NCI-H69 (cell line): ENCODE measurements at regions not wholly inside any gene's neighbourhood (a gene's known extent, or its start where the extent isn't known, plus 50 kb on each side); places are given as distances from the start of the nearest gene placed in this dataset.

ENCODE experiments used
- DNase-seq: peaks from one replicate; lab custom pipeline; 2025; lab: John Stamatoyannopoulos, UW

- DNase-seq, result no peak
These were observed 185.4 kb upstream of the OSR1 start for GRCh38 chr2:19543663-19544383.

DNA sequence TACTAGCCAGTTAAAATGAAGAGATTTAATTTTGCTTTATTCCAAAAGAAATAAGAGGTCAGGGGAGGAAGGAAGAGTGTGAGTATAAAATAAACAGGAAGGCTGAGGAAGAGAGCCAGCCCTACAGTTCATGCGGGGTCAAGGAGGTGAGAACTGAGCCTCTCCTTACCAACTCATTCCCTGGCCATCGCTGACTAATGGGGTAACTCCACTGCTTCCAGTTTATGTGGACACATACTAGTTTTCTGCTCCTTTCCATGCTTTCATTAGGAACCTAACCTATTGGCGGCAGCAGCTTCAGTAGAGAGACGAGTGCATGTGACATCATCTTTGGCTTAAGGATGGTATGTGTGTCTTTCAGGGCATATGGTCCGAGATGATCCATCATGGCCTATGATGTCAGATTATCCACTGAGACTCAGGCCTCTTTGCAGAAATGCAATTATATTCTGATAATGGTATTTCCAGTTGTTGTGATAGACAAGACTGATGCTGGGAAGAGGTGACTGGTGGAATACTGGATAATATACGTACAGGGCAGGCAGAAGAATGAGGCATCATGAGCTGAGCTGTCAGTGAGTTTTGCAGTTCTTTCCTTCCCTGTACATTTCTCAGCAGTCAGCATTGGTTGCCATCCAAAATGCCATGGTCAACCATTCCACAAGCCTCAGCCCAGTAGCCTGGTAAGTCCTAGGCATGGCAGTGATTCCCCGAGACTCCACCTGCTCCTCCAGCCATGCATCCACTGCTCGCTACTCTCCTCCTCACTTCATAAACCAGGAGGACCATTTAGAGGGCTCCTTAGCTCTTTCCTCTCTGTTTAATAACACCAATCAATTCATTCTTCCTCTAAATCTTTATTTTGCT, 184.6 kb upstream of the OSR1 start:
- no peak for DNase-seq

DNA sequence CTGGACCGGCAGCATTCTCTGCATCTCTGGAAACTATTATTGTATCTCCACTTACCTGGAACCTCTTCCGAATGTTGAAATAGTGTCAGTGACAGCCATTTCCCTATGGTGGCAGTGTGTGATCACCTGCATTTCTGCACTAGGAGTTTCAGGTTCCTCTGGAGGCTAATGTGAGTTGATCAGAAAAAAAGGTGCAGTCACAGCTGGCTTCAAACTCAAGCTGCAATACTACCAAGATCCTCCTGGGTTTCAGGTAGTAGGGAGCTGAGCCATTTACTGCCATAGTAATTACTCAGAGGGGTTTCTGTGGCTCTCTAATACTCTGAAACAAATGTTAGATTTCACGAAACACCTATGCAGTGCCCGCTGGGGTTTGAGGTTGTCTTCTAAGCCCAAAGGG, 183.5 kb upstream of the OSR1 start:
- no peak for DNase-seq

- DNase-seq, result no peak
These were observed 182.5 kb upstream of the OSR1 start for GRCh38 chr2:19540739-19541525.

- DNase-seq, result no peak
These were observed 180.1 kb upstream of the OSR1 start for GRCh38 chr2:19538411-19538963.

DNA sequence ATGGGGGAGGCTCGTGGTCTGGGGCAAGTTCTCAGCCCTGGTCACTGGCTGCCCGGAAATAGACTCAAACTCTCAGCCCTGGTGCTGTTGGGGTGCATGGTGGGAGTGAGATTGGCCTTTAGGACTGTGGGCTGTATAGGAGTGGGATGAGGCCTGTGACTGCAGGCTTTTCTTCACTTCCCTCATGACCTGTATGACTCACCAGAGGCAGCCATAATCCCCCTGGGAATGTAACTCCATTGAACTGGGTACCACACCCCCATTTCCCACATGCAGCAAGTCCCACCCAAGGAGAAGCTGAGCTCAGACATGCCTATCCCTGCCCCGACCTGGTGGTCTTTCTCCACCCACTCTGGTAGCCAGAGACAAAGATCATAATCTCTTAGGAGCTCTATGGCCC, 177.7 kb upstream of the OSR1 start:
- no peak for DNase-seq

DNA sequence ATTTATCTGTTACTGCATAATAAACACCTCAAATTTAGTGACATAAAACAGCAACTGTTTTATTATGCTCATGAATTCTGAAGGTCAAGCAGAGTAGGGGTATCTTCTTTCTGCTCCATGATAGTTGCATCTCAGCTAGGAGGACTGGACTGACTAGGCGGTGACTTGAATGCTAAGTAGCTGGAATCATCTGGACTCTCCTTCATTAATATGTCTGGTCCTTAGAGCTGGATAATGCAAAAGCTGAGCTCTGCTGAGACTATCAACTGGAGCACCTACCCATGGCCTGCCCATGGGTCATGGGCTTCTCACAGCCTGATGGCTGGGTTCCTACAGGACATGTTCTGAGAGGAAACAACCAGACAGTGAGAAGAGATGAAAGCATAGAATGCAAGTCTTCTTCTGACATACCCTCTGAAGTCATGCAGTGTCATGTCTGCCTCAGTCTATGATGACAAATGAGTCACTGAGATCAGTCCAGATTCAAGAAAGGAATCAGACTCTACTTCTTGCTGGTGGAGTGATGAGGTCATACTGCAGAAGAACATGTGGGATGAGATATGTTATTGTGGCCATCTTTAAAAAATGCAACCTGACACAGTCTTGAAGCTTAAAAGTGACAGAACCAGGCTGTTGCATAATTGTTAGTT, 174.2 kb upstream of the OSR1 start:
- no peak for DNase-seq

DNA sequence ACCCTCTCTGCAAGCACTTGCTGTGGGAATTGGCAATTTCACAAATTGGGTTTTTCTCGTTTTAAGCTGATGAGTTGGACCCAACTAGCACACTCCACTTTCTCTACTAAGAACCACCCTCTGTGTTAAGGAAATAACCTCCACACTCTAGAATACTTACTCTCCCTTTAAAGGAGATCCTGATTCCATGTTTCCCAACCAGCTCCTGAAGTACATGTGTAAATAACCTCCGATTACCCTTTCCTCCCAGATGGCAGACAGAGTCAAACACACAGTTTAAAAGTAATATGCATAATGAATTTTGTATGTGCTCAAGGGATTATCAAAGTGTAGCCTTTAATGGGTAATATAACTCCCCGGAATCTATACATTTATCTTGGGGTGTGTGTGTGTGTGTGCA, 171.3 kb upstream of the OSR1 start:
- DNase-seq, result no peak

GRCh38 chr2:19527771-19528170, 169.3 kb upstream of the OSR1 start:
- no peak for DNase-seq

DNA sequence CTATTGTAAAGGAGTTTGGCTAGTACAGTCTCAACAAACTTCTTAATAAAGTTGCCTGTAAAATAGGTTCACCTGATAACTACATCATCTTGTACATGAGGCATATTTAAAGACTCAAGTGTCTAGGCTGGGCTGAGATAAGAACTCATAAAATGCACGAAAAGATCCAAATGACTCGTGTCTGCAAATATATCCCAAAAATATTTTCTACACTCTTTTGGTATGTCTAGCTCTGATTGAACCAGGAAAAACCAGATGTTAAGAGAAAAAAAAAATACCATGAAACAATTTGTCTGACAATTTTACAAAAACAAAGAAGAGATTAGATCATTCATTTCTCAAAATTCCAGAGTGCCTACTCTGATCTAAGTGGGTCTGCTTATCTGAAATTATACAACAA, 166.9 kb upstream of the OSR1 start:
- no peak for DNase-seq

DNA sequence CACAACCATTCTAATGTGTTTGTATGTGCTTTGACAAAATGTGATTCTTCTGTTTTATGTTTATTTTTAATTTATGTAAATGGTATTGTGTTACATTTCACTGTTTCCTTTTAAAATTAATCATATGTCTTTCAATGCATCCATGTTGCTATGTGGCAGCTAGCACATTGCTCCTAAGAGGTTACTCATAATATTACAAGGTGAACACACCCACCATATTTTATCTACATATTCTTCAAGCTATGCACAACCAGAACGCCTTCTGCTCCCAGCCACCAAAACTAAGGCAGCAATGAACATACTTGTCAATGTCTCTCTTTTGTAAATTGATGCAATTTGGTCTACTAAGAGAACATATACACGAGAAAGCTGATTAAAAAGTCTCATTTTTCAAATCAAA, 160.6 kb upstream of the OSR1 start:
- DNase-seq, result no peak

GRCh38 chr2:19507137-19507536, 148.7 kb upstream of the OSR1 start:
- DNase-seq, result no peak

- DNase-seq, result no peak
These were observed 147.0 kb upstream of the OSR1 start for GRCh38 chr2:19505199-19506136.

DNA sequence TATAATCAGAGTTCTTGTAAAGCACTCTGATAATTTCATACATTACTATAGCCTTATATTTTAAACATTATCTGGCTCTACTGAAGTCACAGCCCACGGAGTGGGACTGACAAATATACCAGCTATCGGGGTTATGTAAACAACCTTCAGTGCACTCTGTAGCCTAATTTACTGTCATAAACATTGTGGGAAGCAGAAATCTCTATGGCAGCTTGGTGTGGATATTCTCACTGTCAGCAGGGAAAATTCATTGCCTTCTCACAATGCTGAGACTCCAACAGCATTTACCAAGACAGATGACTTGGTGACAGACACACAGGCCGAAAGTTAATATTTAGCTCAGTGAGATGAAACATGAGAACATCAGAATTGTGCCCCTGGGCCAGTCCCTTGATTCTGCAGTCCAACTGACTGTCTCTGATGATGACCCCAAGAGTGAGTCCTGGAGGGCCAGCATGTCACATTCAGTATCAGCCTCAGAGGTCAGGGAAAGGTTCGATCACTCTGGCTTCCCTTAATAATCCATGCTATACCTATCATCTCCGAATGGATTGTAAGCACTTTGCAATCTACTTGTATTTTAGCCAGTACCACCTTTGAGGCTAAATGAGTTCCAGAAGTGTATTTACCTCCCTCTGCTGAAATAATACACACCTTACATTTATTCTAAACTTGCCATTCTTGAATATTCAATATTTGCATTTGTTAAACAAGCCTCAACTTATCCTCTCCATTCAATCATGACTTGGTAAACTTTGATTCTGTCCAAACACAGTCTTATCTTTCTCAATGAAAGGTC, 146.2 kb upstream of the OSR1 start:
- peak; percentile 10 for DNase-seq

DNA sequence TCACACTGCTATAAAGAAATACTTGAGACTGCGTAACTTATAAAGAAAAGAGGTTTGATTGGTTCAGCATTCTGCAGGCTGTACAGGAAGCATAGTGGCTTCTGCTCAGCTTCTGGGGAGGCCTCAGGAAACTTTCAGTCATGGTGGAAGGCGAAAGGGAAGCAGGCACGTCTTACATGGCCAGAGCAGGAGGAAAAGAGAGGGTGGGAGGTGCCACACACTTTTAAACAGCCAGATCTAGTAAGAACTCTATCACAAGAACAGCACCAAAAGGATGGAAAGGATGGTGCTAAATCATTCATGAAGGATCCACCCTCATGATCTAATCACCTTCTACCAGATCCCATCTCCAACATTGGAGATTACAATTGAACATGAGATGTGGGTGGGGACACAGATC, 145.5 kb upstream of the OSR1 start:
- no peak for DNase-seq

DNA sequence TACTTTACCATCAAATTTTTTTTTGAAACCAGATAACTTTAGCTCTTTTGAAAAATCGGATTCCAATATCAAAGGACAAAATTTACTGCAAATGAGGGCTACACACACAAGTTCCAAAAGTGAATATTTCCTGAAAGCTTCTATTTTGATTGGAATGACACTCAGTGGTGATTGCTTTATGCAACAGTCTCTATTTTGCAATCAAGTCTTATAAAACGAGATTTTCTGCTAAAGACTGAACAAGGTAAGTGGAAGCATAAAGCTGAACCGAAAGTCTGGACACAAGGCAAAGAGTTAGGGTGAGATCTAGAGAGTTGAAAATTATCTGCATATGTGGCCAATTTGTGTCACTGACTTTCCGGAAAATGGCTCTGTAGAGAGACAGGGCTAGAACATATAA, 145.0 kb upstream of the OSR1 start:
- DNase-seq, result no peak

GRCh38 chr2:19500126-19500525, 141.7 kb upstream of the OSR1 start:
- no peak for DNase-seq

- DNase-seq, result no peak
These were observed 138.2 kb upstream of the OSR1 start for GRCh38 chr2:19496646-19497045.

GRCh38 chr2:19494241-19494640, 135.8 kb upstream of the OSR1 start:
- no peak for DNase-seq

DNA sequence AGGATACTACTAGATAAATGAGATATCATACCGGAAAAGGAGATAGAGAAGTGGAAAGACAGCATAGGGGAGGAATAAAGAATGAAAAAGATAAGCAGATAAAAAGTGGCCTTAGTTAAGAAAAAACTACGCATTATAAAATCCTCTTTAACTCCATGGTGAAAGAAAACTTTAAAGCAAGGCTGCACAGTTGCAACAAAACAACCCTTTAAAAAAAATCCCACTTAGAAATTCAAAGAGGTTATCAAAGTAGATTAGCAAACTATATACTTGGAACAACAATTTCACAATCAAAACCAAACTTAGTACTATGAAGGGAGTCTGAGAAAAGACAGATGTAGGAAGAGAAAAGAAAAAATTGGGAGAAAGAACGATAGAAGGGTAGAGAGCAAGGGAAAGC, 133.4 kb upstream of the OSR1 start:
- DNase-seq, result no peak
